SW480 (cell line): ENCODE measurements at regions not wholly inside any gene's neighbourhood (a gene's known extent, or its start where the extent isn't known, plus 50 kb on each side); places are given as distances from the start of the nearest gene placed in this dataset.
"Not testable (repeated sequence)": the region's sequence is repeated elsewhere in the genome, so short reads cannot be mapped to it uniquely, and the experiment has no call there.

Source experiments
- DNase-seq: peaks from one replicate; pipeline ENCODE4 v3.0.0-alpha.2; 2016; ENCODE audit warnings: low spot score

DNA sequence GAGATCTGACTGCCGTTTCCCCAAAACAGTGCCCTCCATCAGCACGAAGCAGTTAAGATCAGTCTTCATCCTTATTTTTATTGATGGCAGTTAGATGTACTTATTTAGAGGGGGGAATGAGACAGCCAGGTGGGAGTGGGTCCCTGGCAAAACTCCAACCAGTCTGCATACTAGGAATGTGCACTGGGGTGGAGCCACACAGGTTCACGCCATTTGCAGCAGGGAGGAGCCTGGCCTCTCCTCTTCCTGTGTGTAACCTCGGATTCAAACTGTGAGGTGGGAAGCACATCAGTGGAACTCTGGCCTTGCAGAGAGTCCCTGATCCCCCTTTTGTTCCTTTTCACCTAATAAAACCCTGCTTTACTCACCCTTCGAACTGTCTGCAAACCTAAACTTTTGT is 987.7 kb upstream of the GRIA3 start:
- DNase-seq: no peak

DNA sequence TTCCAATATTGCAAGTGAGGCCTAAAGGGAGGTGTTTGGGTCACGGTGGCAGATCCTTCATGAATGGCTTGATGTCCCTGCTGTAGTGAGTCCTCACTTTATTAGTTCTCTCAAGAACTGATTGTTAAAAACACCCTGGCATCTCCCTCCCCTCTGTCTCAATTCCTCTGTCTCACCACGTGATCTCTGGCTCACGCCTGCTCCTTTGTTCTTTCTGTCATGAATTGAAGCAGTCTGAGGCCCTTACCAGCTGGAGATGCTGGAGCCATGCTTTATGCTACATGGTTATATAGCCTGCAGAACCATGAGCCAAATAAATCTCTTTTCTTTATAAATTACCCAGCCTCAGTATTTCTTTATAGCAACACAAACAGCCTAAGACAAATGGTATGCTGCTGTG is 980.7 kb upstream of the GRIA3 start:
- no peak for DNase-seq

DNA sequence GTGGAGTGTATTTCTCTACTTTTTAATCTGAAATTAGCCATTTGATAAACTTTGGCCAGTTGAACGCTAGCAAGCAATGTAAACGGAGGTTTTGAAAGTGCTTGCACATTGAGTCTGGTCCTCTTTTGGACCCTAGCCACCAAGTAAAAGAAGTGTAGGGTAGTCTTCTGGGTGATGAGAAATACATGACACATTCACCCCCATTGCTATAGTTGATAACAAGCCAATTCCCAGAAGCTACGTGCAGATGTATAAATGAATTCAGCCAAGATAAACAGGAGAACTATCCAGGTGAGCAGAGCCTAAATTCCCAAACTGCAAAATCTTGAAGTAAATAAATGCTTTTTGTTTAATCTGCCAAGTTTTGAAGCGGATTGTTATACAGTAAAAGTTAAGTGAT is 965.4 kb upstream of the GRIA3 start:
- no peak for DNase-seq

- DNase-seq: no peak
Observed at GRCh38 chrX:122219226-122219625, 964.9 kb upstream of the GRIA3 start.

DNA sequence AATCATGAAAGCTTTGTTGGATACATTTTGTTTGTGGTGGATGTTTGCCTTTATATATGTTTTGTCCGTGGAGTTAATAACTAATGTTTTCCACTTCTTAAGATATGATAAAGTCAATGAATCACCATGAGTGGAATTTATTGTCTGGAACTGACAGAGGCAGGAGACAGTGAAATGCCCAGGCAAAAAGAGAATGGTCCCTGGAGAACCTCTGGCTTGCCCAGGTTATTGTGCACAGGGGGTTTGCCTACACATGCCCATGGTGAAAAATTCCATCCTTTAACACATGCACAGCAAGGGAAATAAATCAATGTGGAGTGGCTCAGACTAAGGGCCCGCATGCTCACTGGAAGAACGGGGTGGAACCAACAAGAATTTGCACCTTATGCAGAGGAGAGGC is 964.3 kb upstream of the GRIA3 start:
- no peak for DNase-seq

DNA sequence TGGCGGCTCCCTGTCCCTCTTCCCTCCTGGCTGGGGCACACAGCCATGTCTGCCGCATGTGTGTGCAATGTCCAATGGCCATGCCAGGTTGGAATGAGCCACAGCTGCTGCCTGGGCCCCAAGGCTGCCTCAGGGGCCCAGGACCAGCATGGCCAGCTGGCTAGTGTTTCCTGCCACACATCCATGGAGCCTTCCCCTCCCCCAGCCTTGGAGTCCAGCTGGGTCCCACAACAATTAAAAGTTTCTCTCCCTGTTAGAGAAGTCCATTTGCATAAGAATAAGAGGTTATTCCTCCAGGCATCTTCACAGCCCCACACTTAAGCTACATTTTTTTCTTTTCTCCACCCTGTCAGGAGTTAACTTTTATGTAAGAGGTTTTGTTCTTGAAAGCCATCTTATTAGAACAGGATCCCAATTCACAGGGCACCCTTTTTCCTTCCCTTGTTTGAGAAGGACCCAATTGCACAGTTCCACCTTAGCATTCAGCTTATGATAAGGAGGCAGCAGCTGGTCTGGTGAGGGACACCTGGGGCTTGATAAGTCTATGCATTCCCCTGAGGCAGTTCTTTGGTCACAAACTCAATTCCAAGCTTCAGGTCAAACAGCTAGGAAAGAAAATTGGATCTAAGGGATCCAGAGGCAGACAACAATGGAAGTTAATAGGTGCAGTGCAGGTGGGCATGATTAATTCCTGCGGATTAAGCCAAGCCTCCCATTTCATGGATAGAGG is 963.3 kb upstream of the GRIA3 start:
- DNase-seq: no peak

GRCh38 chrX:122221810-122222209 is 962.3 kb upstream of the GRIA3 start:
- DNase-seq: not testable (repeated sequence)

GRCh38 chrX:122224137-122224536 is 959.9 kb upstream of the GRIA3 start:
- DNase-seq: not testable (repeated sequence)

DNA sequence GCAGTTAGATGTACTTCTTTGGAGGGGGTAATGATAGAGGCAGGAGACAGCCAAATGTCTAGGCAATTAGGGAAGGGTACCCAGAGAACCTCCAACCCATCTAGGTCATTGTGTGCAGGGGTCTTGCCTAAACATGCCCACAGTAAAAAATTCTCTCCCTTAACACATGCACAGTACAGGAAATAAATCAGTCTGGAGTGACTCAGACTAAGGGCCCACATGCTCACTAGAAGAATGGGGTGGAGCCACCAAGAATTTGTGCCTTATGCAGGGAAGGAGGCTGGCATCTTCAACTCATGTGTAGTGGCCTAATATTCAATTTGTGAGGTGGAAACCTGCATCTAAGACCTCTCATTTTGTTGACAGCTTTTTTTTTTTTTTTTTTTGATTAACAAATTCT is 945.3 kb upstream of the GRIA3 start:
- DNase-seq: no peak

DNA sequence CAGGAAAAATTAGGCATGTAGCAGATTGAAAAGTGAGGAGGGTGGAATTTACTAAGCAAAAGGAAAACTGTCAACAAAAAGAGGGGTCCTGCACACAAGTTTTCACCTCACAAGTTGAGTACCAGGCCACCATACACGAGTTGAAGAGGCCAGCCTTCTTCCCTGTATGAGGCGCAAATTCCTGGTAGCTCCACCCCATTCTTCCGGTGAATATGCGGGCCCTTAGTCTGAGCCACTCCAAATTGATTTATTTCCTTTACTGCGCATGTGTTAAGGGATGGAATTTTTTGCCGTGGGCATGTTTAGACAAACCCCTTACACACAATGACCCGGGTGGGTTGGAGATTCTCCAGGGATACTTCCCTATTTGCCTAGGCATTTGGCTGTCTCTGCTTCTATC is 942.1 kb upstream of the GRIA3 start:
- DNase-seq: no peak

DNA sequence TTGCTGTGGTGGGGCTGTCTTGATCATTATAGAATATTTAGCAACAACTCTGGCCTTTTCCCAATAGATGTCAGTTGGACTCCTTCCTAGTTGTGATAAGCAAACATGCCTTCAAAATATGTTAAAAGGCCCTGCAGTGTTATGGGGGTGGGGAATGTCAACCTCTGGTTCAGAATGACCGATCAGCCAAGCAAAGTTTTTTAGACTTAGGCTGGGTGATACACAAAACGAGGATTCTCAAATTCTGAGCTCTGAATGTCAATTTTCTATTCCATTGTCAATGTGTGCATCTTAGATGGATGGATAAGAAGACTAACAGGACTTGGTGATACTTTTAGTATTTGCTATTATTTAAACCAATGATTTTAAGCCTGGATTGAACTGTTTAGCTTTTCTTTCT is 940.0 kb upstream of the GRIA3 start:
- no peak for DNase-seq

DNA sequence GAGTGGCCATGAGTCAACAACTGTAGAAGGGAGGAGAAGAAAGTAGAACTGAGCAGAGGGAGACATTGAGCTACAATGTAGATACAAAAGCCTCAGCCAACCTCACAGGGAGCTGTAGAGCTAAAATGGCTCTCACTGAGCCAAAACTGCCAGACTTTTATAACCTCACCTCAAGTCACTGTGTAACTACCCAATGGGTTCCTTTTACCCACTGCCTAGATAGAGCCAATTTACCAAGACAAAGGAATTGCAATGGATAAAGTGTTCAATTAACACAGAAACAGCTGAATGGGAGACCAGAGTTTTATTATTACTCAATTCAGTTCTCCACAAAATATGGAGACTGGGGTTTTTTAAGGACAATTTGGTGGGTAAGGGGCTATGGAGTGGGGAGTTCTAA is 938.9 kb upstream of the GRIA3 start:
- no peak for DNase-seq

DNA sequence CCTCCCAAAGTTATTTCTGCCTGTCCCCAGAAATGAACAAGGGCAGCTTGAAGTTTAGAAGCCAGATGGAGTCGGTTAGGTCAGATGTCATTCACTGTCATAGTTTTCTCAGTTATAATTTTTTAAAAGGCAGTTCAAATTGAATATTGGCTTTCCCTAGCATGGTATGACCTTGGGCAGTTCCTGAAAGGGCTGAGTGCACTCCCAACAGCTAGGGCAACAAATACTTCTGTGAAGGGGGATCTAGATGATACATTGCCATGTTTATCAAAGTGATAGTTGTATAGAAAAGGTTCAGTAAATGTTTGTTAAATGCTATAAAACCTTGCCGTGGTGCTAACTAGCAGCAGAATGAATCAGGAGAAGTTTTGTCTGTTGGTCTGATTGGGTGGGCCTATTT is 938.1 kb upstream of the GRIA3 start:
- no peak for DNase-seq

DNA sequence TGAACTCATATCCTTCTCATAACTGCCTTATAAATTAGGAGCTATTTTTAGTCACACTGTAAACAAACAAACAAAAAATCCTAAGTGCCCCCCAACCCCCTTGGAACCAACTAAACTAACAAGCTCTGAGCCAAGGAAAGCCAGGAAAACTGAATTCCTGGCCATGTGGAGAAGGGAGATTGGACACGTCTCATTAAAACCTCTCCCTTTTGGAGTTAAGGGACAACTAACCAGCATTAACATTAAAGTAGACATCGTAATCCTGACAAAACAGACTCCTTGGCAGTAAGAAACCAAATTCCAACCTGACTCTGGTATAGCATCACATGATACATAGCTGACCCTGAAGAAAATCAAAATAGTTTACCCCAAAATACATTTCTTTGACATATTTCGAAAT is 937.1 kb upstream of the GRIA3 start:
- no peak for DNase-seq

GRCh38 chrX:122248681-122249080 is 935.4 kb upstream of the GRIA3 start:
- DNase-seq: no peak

GRCh38 chrX:122252454-122252853 is 931.6 kb upstream of the GRIA3 start:
- DNase-seq: no peak

GRCh38 chrX:122268353-122268752 is 915.7 kb upstream of the GRIA3 start:
- DNase-seq: no peak

- DNase-seq: no peak
Observed at GRCh38 chrX:122269243-122269781, 914.8 kb upstream of the GRIA3 start.

GRCh38 chrX:122270809-122271494 is 913.1 kb upstream of the GRIA3 start:
- DNase-seq: no peak

DNA sequence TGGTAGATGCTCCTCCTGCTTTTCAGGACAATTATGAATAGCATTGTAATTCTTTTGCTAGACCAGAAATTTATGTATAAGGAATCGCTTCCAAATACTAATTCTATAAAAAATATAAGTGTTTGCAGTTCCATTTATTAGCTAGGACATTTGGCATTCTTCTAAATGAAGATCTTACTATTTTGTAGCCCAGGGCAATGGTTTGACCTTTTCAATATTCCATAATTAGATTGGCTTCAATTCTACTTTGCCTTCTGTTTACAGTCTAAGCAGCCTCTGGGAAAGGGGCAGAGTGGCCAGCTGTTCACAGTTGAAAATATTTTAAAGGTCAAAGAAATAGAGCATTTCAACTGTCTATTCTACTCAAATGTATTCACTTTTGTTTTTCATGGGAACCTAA is 912.1 kb upstream of the GRIA3 start:
- no peak for DNase-seq

DNA sequence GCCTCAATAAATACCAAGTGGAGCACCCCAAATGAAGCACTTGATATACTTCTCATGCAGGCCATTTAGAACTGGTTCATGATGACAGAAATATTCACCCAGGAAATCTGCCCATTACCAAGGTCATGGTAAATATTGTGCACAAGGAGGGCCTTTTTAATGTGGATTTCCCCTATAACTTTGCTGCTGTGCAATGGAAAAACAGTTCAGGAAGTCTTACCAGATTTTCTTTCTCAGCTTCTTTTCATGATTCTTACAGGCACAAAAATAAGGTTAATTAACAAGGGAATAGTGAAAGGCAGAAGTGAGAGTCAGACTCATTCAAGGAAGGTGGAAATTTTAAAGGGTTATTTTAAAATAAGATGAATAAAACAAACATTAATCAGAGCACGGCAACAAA is 904.3 kb upstream of the GRIA3 start:
- DNase-seq: no peak

GRCh38 chrX:122299822-122300221 is 884.3 kb upstream of the GRIA3 start:
- DNase-seq: not testable (repeated sequence)

GRCh38 chrX:122301491-122301890 is 882.6 kb upstream of the GRIA3 start:
- no peak for DNase-seq

DNA sequence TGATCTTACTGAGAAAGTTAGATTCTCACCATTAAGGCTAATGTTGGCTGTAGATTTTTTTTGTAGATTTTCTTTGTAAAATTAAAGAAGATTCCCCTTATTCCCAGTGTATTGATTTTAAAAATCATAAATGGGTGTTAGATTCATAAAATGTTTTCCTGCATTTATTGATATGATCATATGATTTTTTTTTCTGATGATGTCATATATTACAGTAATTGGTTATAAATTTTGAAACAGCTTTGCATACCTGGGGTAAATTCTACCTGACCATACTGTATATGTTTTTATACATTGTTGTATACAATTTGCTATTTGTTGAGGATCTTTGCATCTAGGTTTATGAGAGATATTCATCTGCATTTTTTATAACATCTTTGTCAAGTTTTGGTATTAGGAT is 880.3 kb upstream of the GRIA3 start:
- DNase-seq: no peak
